ENCODE measurements at regions not wholly inside any gene's neighbourhood (a gene's known extent, or its start where the extent isn't known, plus 50 kb on each side); places are given as distances from the start of the nearest gene placed in this dataset.

- Mint-ChIP-seq H3K27me3 (ENCODE audit: unreplicated experiment) (peaks cover 45% of the 10 kb centered on the region), H3K4me1 (ENCODE audit: low read depth, unreplicated experiment) (no peaks in the 10 kb centered on the region), H3K4me3 (ENCODE audit: low read depth, unreplicated experiment) (no peak overlapping the region), H3K36me3 (ENCODE audit: insufficient read depth, unreplicated experiment) (no peaks in the 10 kb centered on the region), H3K27ac (ENCODE audit: unreplicated experiment) (no peak overlapping the region), H3K9me3 (ENCODE audit: low read depth, unreplicated experiment) (peaks cover 8% of the 10 kb centered on the region)
- no peak for TF ChIP-seq CTCF (IDR thresholded peaks at IDR 0.05; ENCODE audit: unreplicated experiment)
- intact Hi-C loops (cut with micrococcal nuclease; ENCODE audit: unreplicated experiment): no loop called here
- no peak for DNase-seq
- CTCF ChIA-PET: no interaction called here
- BruUV-seq (replicated peaks): no TSS peak
These were observed 192.0 kb downstream of the ERMARD start for GRCh38 chr6:169943241-169944060.

GRCh38 chr6:169942173-169942572, 190.8 kb downstream of the ERMARD start:
- no peak for TF ChIP-seq CTCF (IDR thresholded peaks at IDR 0.05; ENCODE audit: unreplicated experiment)
- Mint-ChIP-seq H3K36me3 (ENCODE audit: insufficient read depth, unreplicated experiment) (no peaks in the 10 kb centered on the region), H3K9me3 (ENCODE audit: low read depth, unreplicated experiment) (peaks cover 8% of the 10 kb centered on the region), H3K27me3 (ENCODE audit: unreplicated experiment) (peaks cover 53% of the 10 kb centered on the region), H3K27ac (ENCODE audit: unreplicated experiment) (no peak overlapping the region), H3K4me3 (ENCODE audit: low read depth, unreplicated experiment) (no peak overlapping the region), H3K4me1 (ENCODE audit: low read depth, unreplicated experiment) (no peaks in the 10 kb centered on the region)
- no peak for DNase-seq
- intact Hi-C loops (cut with micrococcal nuclease; ENCODE audit: unreplicated experiment): no loop called here
- BruUV-seq (replicated peaks): no TSS peak
- CTCF ChIA-PET: no interaction called here

GRCh38 chr6:169940481-169941271, 189.3 kb downstream of the ERMARD start:
- Mint-ChIP-seq H3K27me3 (ENCODE audit: unreplicated experiment) (peaks cover 59% of the 10 kb centered on the region), H3K36me3 (ENCODE audit: insufficient read depth, unreplicated experiment) (no peaks in the 10 kb centered on the region), H3K27ac (ENCODE audit: unreplicated experiment) (no peak overlapping the region), H3K9me3 (ENCODE audit: low read depth, unreplicated experiment) (peaks cover 8% of the 10 kb centered on the region), H3K4me3 (ENCODE audit: low read depth, unreplicated experiment) (no peak overlapping the region), H3K4me1 (ENCODE audit: low read depth, unreplicated experiment) (no peaks in the 10 kb centered on the region)
- no peak for TF ChIP-seq CTCF (IDR thresholded peaks at IDR 0.05; ENCODE audit: unreplicated experiment)
- no TSS peak for BruUV-seq (replicated peaks)
- CTCF ChIA-PET: interaction anchor here (0.5 kb wide), 1 partner anchor 16 kb away, joined by 3 read pairs; no protein-coding TSS in a partner anchor
- intact Hi-C loops (cut with micrococcal nuclease; ENCODE audit: unreplicated experiment): no loop called here
- DNase-seq: no peak

GRCh38 chr6:169939554-169940164, 188.2 kb downstream of the ERMARD start:
- no peaks in the 10 kb centered on the region for H3K36me3 Mint-ChIP-seq (ENCODE audit: insufficient read depth, unreplicated experiment)
- no peak for TF ChIP-seq CTCF (IDR thresholded peaks at IDR 0.05; ENCODE audit: unreplicated experiment)
- CTCF ChIA-PET: interaction anchor here (0.5 to 0.6 kb wide), 2 partner anchors 17 to 222 kb away, joined by 3 to 6 read pairs; no protein-coding TSS in a partner anchor

More at GRCh38 chr6:169939554-169940164, 188.2 kb downstream of the ERMARD start:
- BruUV-seq (replicated peaks): no TSS peak
- Mint-ChIP-seq H3K9me3 (ENCODE audit: low read depth, unreplicated experiment) (peaks cover 8% of the 10 kb centered on the region), H3K27ac (ENCODE audit: unreplicated experiment) (no peak overlapping the region), H3K4me3 (ENCODE audit: low read depth, unreplicated experiment) (no peak overlapping the region), H3K4me1 (ENCODE audit: low read depth, unreplicated experiment) (no peaks in the 10 kb centered on the region), H3K27me3 (ENCODE audit: unreplicated experiment) (peaks cover 65% of the 10 kb centered on the region)
- intact Hi-C loops (cut with micrococcal nuclease; ENCODE audit: unreplicated experiment): no loop called here
- DNase-seq: no peak
